Endothelial cell of umbilical vein (primary cell): ENCODE measurements at regions not wholly inside any gene's neighbourhood (a gene's known extent, or its start where the extent isn't known, plus 50 kb on each side); places are given as distances from the start of the nearest gene placed in this dataset.
A peak's percentile ranks its signal among the peaks of the same experiment; 100 is the strongest.

Source experiments
- BruUV-seq: library from RNA; stranded (reverse); fragments of 400-500 nt; replicated peaks from 2 replicates; lab custom pipeline; 2021; lab: Mats Ljungman, UMichigan
- CTCF ChIA-PET: fragments of 300-600, 350-600 bp; sonication (Branson Sonifier 250); formaldehyde crosslinking; loops from one replicate; lab custom pipeline; 2021; ENCODE audit warnings: antibody characterized with exemption, inconsistent platforms; lab: Charles Lee
- POLR2A ChIA-PET: fragments of 300-600, 350-600 bp; sonication (Branson Sonifier 250); formaldehyde crosslinking; loops from one replicate; lab custom pipeline; 2021; ENCODE audit warnings: antibody characterized with exemption, inconsistent platforms; lab: Charles Lee
- DNase-seq: peaks from one replicate; pipeline ENCODE4 v3.0.0-alpha.2; 2011; ENCODE audit warnings: low read depth, low spot score
- FAIRE-seq: peaks from 2 replicates; lab custom pipeline; 2011; peaks lifted over from hg19 to GRCh38; lab: Jason Lieb, UNC
- H2AFZ ChIP-seq: 2 replicates; pipeline ENCODE4 v1.6.0; 2012; ENCODE audit warnings: low read depth, low read length, control low read depth, inconsistent platforms
- H3K27ac ChIP-seq: 2 replicates; pipeline ENCODE4 v1.5.1; 2011; ENCODE audit warnings: low read depth, mild to moderate bottlenecking, control low read depth, low read length, moderate library complexity; ENCODE audit not compliant: insufficient read depth
- H3K27me3 ChIP-seq, 2 experiments: 2 replicates each; pipeline versions ENCODE4 v1.6.0 to v1.6.1; 2011; ENCODE audit warnings: low read length in 2 of 2, mixed read lengths in 1 of 2; ENCODE audit not compliant: control insufficient read depth in 2 of 2, insufficient read depth in 2 of 2
- H3K36me3 ChIP-seq, 2 experiments: 2 replicates in 1 of 2; 3 replicates in 1 of 2; pipeline ENCODE4 v1.5.1; 2011; ENCODE audit warnings: low read length in 2 of 2, mild to moderate bottlenecking in 1 of 2, moderate library complexity in 1 of 2; ENCODE audit not compliant: control insufficient read depth in 2 of 2, insufficient read depth in 2 of 2; ENCODE audit errors: extremely low read depth in 1 of 2
- H3K4me1 ChIP-seq: 3 replicates; pipeline ENCODE4 v1.5.1; 2011; ENCODE audit warnings: mild to moderate bottlenecking, low read length; ENCODE audit not compliant: control insufficient read depth, insufficient read depth; ENCODE audit errors: extremely low read depth
- H3K4me2 ChIP-seq: 2 replicates; pipeline ENCODE4 v1.6.1; 2011; ENCODE audit warnings: low read length, control low read depth, mixed read lengths; ENCODE audit not compliant: insufficient read depth
- H3K4me3 ChIP-seq, 3 experiments: fragments of 200-600 bp in 1 of 3; sonication (generic), shearing (Covaris generic) in 1 of 3; replicated peaks in 1 of 3; 2 replicates each; pipeline ENCODE4 v1.5.1; 2011 to 2016; ENCODE audit warnings: control low read depth in 3 of 3, low read length in 3 of 3, mild to moderate bottlenecking in 2 of 3, inconsistent platforms in 1 of 3, low read depth in 1 of 3, moderate library complexity in 1 of 3; ENCODE audit not compliant: insufficient read depth in 1 of 3
- H3K79me2 ChIP-seq: 2 replicates; pipeline ENCODE4 v1.6.0; 2012; ENCODE audit warnings: low read length, inconsistent platforms; ENCODE audit not compliant: control insufficient read depth, insufficient read depth
- H3K9ac ChIP-seq: replicated peaks from 2 replicates; pipeline ENCODE3; 2011; ENCODE audit warnings: low read length, control low read depth; ENCODE audit not compliant: insufficient read depth; ENCODE audit errors: extremely low read depth
- H3K9me1 ChIP-seq: replicated peaks from 3 replicates; pipeline ENCODE4 v1.6.0; 2011; ENCODE audit warnings: mild to moderate bottlenecking, low read length; ENCODE audit not compliant: control insufficient read depth, insufficient read depth; ENCODE audit errors: extremely low read depth
- H3K9me3 ChIP-seq: replicated peaks from 2 replicates; pipeline ENCODE4 v1.5.1; 2012; ENCODE audit warnings: low read length, inconsistent platforms; ENCODE audit not compliant: control insufficient read depth, insufficient read depth
- H4K20me1 ChIP-seq: replicated peaks from 2 replicates; pipeline ENCODE3; 2011; ENCODE audit warnings: mild to moderate bottlenecking, low read length; ENCODE audit not compliant: control insufficient read depth, insufficient read depth; ENCODE audit errors: extremely low read depth
- EZH2 ChIP-seq: IDR thresholded peaks from 2 replicates; pipeline ENCODE4 v1.6.1; 2012; ENCODE audit warnings: borderline replicate concordance, low read depth, mild to moderate bottlenecking, moderate library complexity, low read length, inconsistent platforms; ENCODE audit not compliant: severe bottlenecking
- FOS ChIP-seq: IDR thresholded peaks from 2 replicates; pipeline ENCODE4 v1.6.1; 2011; ENCODE audit warnings: mild to moderate bottlenecking, low read length, moderate library complexity, borderline replicate concordance; ENCODE audit not compliant: insufficient read depth
- GATA2 ChIP-seq: IDR thresholded peaks from 2 replicates; pipeline ENCODE4 v1.7.0; 2011; ENCODE audit warnings: low read depth, mild to moderate bottlenecking, moderate library complexity, mixed read lengths, low read length; ENCODE audit not compliant: insufficient read length, insufficient read depth
- JUN ChIP-seq: IDR thresholded peaks from 2 replicates; pipeline ENCODE4 v1.6.1; 2011; ENCODE audit warnings: borderline replicate concordance, low read depth; ENCODE audit not compliant: insufficient read length, insufficient read depth
- MYC ChIP-seq: IDR thresholded peaks from one replicate; pipeline ENCODE4 v1.6.1; 2011; ENCODE audit warnings: mild to moderate bottlenecking, low read depth, low read length
- POLR2A ChIP-seq: IDR thresholded peaks from 2 replicates; pipeline ENCODE4 v1.6.1; 2012; ENCODE audit warnings: low read depth, mild to moderate bottlenecking, control low read depth, low read length
- POLR2AphosphoS5 ChIP-seq: IDR thresholded peaks from 2 replicates; pipeline ENCODE4 v1.6.1; 2012; ENCODE audit warnings: low read depth, mild to moderate bottlenecking, control low read depth, low read length, moderate library complexity; ENCODE audit not compliant: insufficient read depth
- dilution Hi-C: fragments of 300-500 bp; cut with MboI; formaldehyde crosslinking; loops from one replicate; pipeline ENCODE4 v1.15.0; 2019; ENCODE audit warnings: low sequenced_read_pairs; ENCODE audit not compliant: extremely low pct_ligation_motif_present
- intact Hi-C: fragments of 100-400 bp; cut with micrococcal nuclease; formaldehyde crosslinking; loops from one replicate; pipeline ENCODE4 v1.10.0; 2022
- TF ChIP-seq, protein P1 (sequence below), 2 donors: IDR thresholded peaks; 1 replicate in 1 of 2; 2 replicates in 1 of 2; pipeline ENCODE4 v1.5.1; 2011; ENCODE audit warnings: low read length in 2 of 2, mild to moderate bottlenecking in 2 of 2, moderate library complexity in 2 of 2, control low read depth in 1 of 2, inconsistent platforms in 1 of 2, low read depth in 1 of 2; ENCODE audit not compliant: insufficient read depth in 1 of 2; ENCODE audit errors: extremely low read depth in 1 of 2
- TF ChIP-seq, protein P2 (sequence below): IDR thresholded peaks from 2 replicates; pipeline ENCODE4 v1.6.1; 2011; ENCODE audit not compliant: insufficient read depth, insufficient read length

DNA sequence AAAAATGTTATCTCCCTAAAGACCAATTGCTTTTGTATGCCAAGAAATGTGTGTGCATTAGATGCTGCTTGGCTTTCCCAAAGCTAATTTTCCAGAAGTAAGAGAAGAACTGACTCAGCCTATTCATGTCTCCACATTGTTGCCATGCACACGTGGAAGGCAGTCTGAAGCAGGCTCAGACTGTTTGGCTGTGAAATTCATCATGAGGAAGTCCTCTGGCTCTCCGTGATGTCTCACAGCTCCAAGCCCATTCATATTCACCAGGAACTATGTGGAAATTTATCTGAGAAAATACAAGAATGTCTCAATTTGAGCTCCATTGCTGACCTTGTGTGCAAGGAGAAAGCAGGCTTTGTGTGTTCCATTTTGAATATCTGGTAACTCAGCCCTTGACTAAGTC is 1022.2 kb upstream of the GJE1 start:
- intact Hi-C loops (no loop called here), dilution Hi-C loops (no loop called here)
- TF ChIP-seq POLR2AphosphoS5 (no peak), EZH2 (no peak), POLR2A (no peak), JUN (no peak)
- TF ChIP-seq, protein P1, sequence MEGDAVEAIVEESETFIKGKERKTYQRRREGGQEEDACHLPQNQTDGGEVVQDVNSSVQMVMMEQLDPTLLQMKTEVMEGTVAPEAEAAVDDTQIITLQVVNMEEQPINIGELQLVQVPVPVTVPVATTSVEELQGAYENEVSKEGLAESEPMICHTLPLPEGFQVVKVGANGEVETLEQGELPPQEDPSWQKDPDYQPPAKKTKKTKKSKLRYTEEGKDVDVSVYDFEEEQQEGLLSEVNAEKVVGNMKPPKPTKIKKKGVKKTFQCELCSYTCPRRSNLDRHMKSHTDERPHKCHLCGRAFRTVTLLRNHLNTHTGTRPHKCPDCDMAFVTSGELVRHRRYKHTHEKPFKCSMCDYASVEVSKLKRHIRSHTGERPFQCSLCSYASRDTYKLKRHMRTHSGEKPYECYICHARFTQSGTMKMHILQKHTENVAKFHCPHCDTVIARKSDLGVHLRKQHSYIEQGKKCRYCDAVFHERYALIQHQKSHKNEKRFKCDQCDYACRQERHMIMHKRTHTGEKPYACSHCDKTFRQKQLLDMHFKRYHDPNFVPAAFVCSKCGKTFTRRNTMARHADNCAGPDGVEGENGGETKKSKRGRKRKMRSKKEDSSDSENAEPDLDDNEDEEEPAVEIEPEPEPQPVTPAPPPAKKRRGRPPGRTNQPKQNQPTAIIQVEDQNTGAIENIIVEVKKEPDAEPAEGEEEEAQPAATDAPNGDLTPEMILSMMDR (IDR thresholded peaks at IDR 0.05; ENCODE audit: extremely low read depth in 1 of 2, insufficient read depth in 1 of 2, low read depth in 1 of 2, low read length in 2 of 2) = no peak
- Histone ChIP-seq H2AFZ (peak overlapping the region; percentile 52), H3K36me3 (no peaks in the 10 kb centered on the region), H4K20me1 (no peaks in the 10 kb centered on the region), H3K9ac (no peak overlapping the region), H3K4me1 (peaks cover 15% of the 10 kb centered on the region), H3K4me3 (no peak overlapping the region), H3K27ac (no peak overlapping the region), H3K79me2 (no peaks in the 10 kb centered on the region), H3K4me2 (no peak overlapping the region), H3K9me1 (no peaks in the 10 kb centered on the region), H3K9me3 (no peaks in the 10 kb centered on the region), H3K27me3 (no peaks in the 10 kb centered on the region)
- BruUV-seq = no TSS peak
- ChIA-PET POLR2A (no interaction called here), CTCF (no interaction called here)
- DNase-seq (peak; percentile 20), FAIRE-seq (no peak)

DNA sequence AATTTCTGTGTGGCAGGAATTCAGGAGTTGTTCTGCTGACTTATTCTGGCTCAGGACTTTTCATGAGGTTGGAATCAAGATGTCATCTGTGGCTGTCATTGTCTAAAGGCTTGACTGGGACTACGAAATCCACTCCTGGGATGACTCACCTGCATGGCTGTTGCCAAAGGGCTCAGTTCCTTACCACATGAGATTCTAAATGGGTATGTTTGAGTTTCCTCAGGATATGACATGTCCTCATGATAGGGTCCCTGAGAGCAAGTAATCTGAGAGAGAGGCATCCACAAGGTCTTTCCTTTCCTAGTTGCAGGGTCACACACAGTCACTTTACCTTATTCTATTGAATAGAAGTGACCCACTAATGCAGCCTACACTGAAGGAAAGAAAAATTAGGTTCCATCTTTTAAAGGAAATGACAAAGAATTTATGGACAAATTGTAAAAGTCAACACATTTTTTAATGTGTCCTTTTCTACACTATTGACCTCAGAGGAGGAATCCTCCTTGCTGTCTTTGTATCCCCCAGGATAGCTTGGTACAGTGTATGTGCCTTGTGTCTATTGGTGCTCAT is 1025.0 kb upstream of the GJE1 start:
- no peaks in the 10 kb centered on the region for H3K36me3 ChIP-seq
- peaks cover 20% of the 10 kb centered on the region for H3K4me1 ChIP-seq
- H3K27ac ChIP-seq = peak overlapping the region; percentile 50
- peak; percentile 70 for DNase-seq
- H3K9me3 ChIP-seq = no peaks in the 10 kb centered on the region
- peak; percentile 91 for FAIRE-seq
- H4K20me1 ChIP-seq = no peaks in the 10 kb centered on the region
- peak overlapping the region; percentile 32 for H2AFZ ChIP-seq
- H3K4me3 ChIP-seq = no peak overlapping the region
- dilution Hi-C loops = no loop called here
- ChIA-PET CTCF (no interaction called here), POLR2A (no interaction called here)
- no peaks in the 10 kb centered on the region for H3K79me2 ChIP-seq
- TF ChIP-seq GATA2 = peak; percentile 83
- TF ChIP-seq EZH2 = no peak
- TF ChIP-seq, protein P2, sequence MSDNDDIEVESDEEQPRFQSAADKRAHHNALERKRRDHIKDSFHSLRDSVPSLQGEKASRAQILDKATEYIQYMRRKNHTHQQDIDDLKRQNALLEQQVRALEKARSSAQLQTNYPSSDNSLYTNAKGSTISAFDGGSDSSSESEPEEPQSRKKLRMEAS = no peak
- TF ChIP-seq POLR2A = no peak
- TF ChIP-seq MYC = no peak
- peak; percentile 73 for TF ChIP-seq JUN
- TF ChIP-seq, protein P1 (IDR thresholded peaks at IDR 0.05; ENCODE audit: extremely low read depth in 1 of 2, insufficient read depth in 1 of 2, low read depth in 1 of 2, low read length in 2 of 2) = no peak
- TF ChIP-seq POLR2AphosphoS5 = peak; percentile 60
- peak; percentile 98 for TF ChIP-seq FOS
- H3K4me2 ChIP-seq = peak overlapping the region; percentile 8
- H3K9me1 ChIP-seq = no peaks in the 10 kb centered on the region
- intact Hi-C loops = loop anchor here (1.0 kb wide), 1 partner anchor 455 kb away; no protein-coding TSS in a partner anchor
- no peaks in the 10 kb centered on the region for H3K27me3 ChIP-seq
- no peak overlapping the region for H3K9ac ChIP-seq
- BruUV-seq = no TSS peak
